ENCODE measurements at regions not wholly inside any gene's neighbourhood (a gene's known extent, or its start where the extent isn't known, plus 50 kb on each side); places are given as distances from the start of the nearest gene placed in this dataset.

- TF ChIP-seq, protein P1, sequence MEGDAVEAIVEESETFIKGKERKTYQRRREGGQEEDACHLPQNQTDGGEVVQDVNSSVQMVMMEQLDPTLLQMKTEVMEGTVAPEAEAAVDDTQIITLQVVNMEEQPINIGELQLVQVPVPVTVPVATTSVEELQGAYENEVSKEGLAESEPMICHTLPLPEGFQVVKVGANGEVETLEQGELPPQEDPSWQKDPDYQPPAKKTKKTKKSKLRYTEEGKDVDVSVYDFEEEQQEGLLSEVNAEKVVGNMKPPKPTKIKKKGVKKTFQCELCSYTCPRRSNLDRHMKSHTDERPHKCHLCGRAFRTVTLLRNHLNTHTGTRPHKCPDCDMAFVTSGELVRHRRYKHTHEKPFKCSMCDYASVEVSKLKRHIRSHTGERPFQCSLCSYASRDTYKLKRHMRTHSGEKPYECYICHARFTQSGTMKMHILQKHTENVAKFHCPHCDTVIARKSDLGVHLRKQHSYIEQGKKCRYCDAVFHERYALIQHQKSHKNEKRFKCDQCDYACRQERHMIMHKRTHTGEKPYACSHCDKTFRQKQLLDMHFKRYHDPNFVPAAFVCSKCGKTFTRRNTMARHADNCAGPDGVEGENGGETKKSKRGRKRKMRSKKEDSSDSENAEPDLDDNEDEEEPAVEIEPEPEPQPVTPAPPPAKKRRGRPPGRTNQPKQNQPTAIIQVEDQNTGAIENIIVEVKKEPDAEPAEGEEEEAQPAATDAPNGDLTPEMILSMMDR (IDR thresholded peaks at IDR 0.05): no peak
- no peak for TF ChIP-seq POLR2A (IDR thresholded peaks at IDR 0.05)
Measured at GRCh38 chr18:29855637-29856036, 1186.9 kb downstream of the DSC3 start.

Data from body of pancreas (tissue), 4 donors.